NCI-H187 (cell line): ENCODE measurements at regions not wholly inside any gene's neighbourhood (a gene's known extent, or its start where the extent isn't known, plus 50 kb on each side); places are given as distances from the start of the nearest gene placed in this dataset.
"Not testable (repeated sequence)": the region's sequence is repeated elsewhere in the genome, so short reads cannot be mapped to it uniquely, and the experiment has no call there.

Source experiments
- DNase-seq, 2 experiments: peaks; one replicate each; lab custom pipeline; 2025; lab: John Stamatoyannopoulos, UW

- DNase-seq: not testable (repeated sequence)
These were observed 80.7 kb downstream of the SPTSSA start for GRCh38 chr14:34381304-34381703.

- DNase-seq: no peak
These were observed 81.6 kb downstream of the SPTSSA start for GRCh38 chr14:34380471-34380845.

GRCh38 chr14:34379816-34380470 is 82.1 kb downstream of the SPTSSA start:
- no peak for DNase-seq

- no peak for DNase-seq
These were observed 85.3 kb downstream of the SPTSSA start for GRCh38 chr14:34376649-34377267.

- DNase-seq: no peak
These were observed 86.9 kb downstream of the SPTSSA start for GRCh38 chr14:34374998-34375740.

GRCh38 chr14:34373191-34373590 is 88.8 kb downstream of the SPTSSA start:
- no peak for DNase-seq

GRCh38 chr14:34372786-34373185 is 89.3 kb downstream of the SPTSSA start:
- no peak for DNase-seq

GRCh38 chr14:34369648-34370030 is 92.4 kb downstream of the SPTSSA start:
- no peak for DNase-seq

- DNase-seq: no peak
These were observed 92.9 kb downstream of the SPTSSA start for GRCh38 chr14:34368971-34369647.

GRCh38 chr14:34368115-34368970 is 93.7 kb downstream of the SPTSSA start:
- no peak for DNase-seq

GRCh38 chr14:34365309-34365915 is 96.6 kb downstream of the SPTSSA start:
- no peak for DNase-seq

GRCh38 chr14:34364201-34364600 is 97.8 kb downstream of the SPTSSA start:
- no peak for DNase-seq

- DNase-seq: no peak
These were observed 98.3 kb downstream of the SPTSSA start for GRCh38 chr14:34363733-34364134.

- no peak for DNase-seq
These were observed 99.3 kb downstream of the SPTSSA start for GRCh38 chr14:34362641-34363251.

- no peak for DNase-seq
These were observed 100.5 kb downstream of the SPTSSA start for GRCh38 chr14:34361504-34362011.

GRCh38 chr14:34359420-34360117 is 102.5 kb downstream of the SPTSSA start:
- no peak for DNase-seq

GRCh38 chr14:34356264-34356654 is 105.8 kb downstream of the SPTSSA start:
- no peak for DNase-seq

GRCh38 chr14:34355584-34356263 is 106.3 kb downstream of the SPTSSA start:
- no peak for DNase-seq

GRCh38 chr14:34354556-34354955 is 107.5 kb downstream of the SPTSSA start:
- no peak for DNase-seq
